OCI-LY1 (cell line): ENCODE measurements at regions not wholly inside any gene's neighbourhood (a gene's known extent, or its start where the extent isn't known, plus 50 kb on each side); places are given as distances from the start of the nearest gene placed in this dataset.

Source experiments
- EZH2 ChIP-seq: fragments of 200-600 bp; sonication (generic), shearing (Covaris generic); IDR thresholded peaks from 2 replicates; pipeline ENCODE4 v1.8.0; 2017; ENCODE audit warnings: borderline replicate concordance, mixed run types, mild to moderate bottlenecking, antibody characterized with exemption, low read length, moderate library complexity, mixed read lengths
- TF ChIP-seq, protein P1 (sequence below): fragments of 200-600 bp; sonication (generic), shearing (Covaris generic); IDR thresholded peaks from 2 replicates; pipeline ENCODE4 v1.5.1; 2017; ENCODE audit warnings: mild to moderate bottlenecking, antibody characterized with exemption, low read length, moderate library complexity, mixed read lengths

- TF ChIP-seq, protein P1, sequence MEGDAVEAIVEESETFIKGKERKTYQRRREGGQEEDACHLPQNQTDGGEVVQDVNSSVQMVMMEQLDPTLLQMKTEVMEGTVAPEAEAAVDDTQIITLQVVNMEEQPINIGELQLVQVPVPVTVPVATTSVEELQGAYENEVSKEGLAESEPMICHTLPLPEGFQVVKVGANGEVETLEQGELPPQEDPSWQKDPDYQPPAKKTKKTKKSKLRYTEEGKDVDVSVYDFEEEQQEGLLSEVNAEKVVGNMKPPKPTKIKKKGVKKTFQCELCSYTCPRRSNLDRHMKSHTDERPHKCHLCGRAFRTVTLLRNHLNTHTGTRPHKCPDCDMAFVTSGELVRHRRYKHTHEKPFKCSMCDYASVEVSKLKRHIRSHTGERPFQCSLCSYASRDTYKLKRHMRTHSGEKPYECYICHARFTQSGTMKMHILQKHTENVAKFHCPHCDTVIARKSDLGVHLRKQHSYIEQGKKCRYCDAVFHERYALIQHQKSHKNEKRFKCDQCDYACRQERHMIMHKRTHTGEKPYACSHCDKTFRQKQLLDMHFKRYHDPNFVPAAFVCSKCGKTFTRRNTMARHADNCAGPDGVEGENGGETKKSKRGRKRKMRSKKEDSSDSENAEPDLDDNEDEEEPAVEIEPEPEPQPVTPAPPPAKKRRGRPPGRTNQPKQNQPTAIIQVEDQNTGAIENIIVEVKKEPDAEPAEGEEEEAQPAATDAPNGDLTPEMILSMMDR, result no peak
- no peak for TF ChIP-seq EZH2
Measured at GRCh38 chr7:130948822-130949221, 214.8 kb upstream of the KLF14 start.
